SK-N-MC (cell line): ENCODE measurements at regions not wholly inside any gene's neighbourhood (a gene's known extent, or its start where the extent isn't known, plus 50 kb on each side); places are given as distances from the start of the nearest gene placed in this dataset.

ENCODE experiments used
- EZH2 ChIP-seq: fragments of 200-600 bp; sonication (generic); IDR thresholded peaks from one replicate; pipeline ENCODE4 v1.6.1; 2017; ENCODE audit warnings: antibody characterized with exemption
- POLR2AphosphoS5 ChIP-seq: IDR thresholded peaks from 2 replicates; pipeline ENCODE4 v1.6.1; 2012; ENCODE audit warnings: mild to moderate bottlenecking, low read depth, low read length, borderline replicate concordance

- TF ChIP-seq POLR2AphosphoS5 (no peak), EZH2 (no peak)
Observed at GRCh38 chr5:141787376-141787775, 90.8 kb downstream of the PCDH1 start.
